NT2/D1 (cell line): ENCODE measurements at regions not wholly inside any gene's neighbourhood (a gene's known extent, or its start where the extent isn't known, plus 50 kb on each side); places are given as distances from the start of the nearest gene placed in this dataset.

Experiments
- SUZ12 ChIP-seq: IDR thresholded peaks from 2 replicates; pipeline ENCODE4 v1.6.1; 2011; ENCODE audit not compliant: insufficient read length, insufficient read depth; ENCODE audit errors: extremely low read depth
- YY1 ChIP-seq: IDR thresholded peaks from 2 replicates; pipeline ENCODE4 v1.6.1; 2011; ENCODE audit not compliant: insufficient read length, insufficient read depth
- ZNF274 ChIP-seq: IDR thresholded peaks from 2 replicates; pipeline ENCODE4 v1.6.1; 2011; ENCODE audit warnings: mild to moderate bottlenecking, low read depth, low read length

- TF ChIP-seq ZNF274 (no peak), SUZ12 (no peak), YY1 (no peak)
These were observed 178.5 kb downstream of the PRR20E start for GRCh38 chr13:57345526-57345925.
